ENCODE measurements at regions not wholly inside any gene's neighbourhood (a gene's known extent, or its start where the extent isn't known, plus 50 kb on each side); places are given as distances from the start of the nearest gene placed in this dataset.
"Not testable (repeated sequence)": the region's sequence is repeated elsewhere in the genome, so short reads cannot be mapped to it uniquely, and the experiment has no call there.

- DNase-seq (ENCODE audit: low read depth in 2 of 2), result no peak
Measured at GRCh38 chr12:97616946-97617345, 154.3 kb downstream of the RMST start.

GRCh38 chr12:97628962-97629361, 166.4 kb downstream of the RMST start:
- no peak for DNase-seq (ENCODE audit: low read depth in 2 of 2)

GRCh38 chr12:97629382-97629781, 166.8 kb downstream of the RMST start:
- DNase-seq (ENCODE audit: low read depth in 2 of 2), result no peak

GRCh38 chr12:97630356-97630755, 167.8 kb downstream of the RMST start:
- no peak for DNase-seq (ENCODE audit: low read depth in 2 of 2)

- no peak for DNase-seq (ENCODE audit: low read depth in 2 of 2)
Measured at GRCh38 chr12:97630875-97631274, 168.3 kb downstream of the RMST start.

GRCh38 chr12:97637770-97638169, 175.2 kb downstream of the RMST start:
- DNase-seq (ENCODE audit: low read depth in 2 of 2), result no peak

GRCh38 chr12:97638739-97639138, 176.1 kb downstream of the RMST start:
- DNase-seq (ENCODE audit: low read depth in 2 of 2), result no peak

GRCh38 chr12:97639702-97640101, 177.1 kb downstream of the RMST start:
- DNase-seq (ENCODE audit: low read depth in 2 of 2), result no peak

GRCh38 chr12:97640826-97641225, 178.2 kb downstream of the RMST start:
- no peak for DNase-seq (ENCODE audit: low read depth in 2 of 2)

- no peak for DNase-seq (ENCODE audit: low read depth in 2 of 2)
Measured at GRCh38 chr12:97642911-97643310, 180.3 kb downstream of the RMST start.

GRCh38 chr12:97643924-97644323, 181.3 kb downstream of the RMST start:
- DNase-seq (ENCODE audit: low read depth in 2 of 2), result no peak

GRCh38 chr12:97645726-97646125, 183.1 kb downstream of the RMST start:
- DNase-seq (ENCODE audit: low read depth in 2 of 2), result no peak

- no peak for DNase-seq (ENCODE audit: low read depth in 2 of 2)
Measured at GRCh38 chr12:97647142-97647541, 184.5 kb downstream of the RMST start.

GRCh38 chr12:97650242-97650641, 187.6 kb downstream of the RMST start:
- no peak for DNase-seq (ENCODE audit: low read depth in 2 of 2)

GRCh38 chr12:97656548-97656947, 193.9 kb downstream of the RMST start:
- DNase-seq (ENCODE audit: low read depth in 2 of 2), result not testable (repeated sequence)

- DNase-seq (ENCODE audit: low read depth in 2 of 2), result no peak
Measured at GRCh38 chr12:97659117-97659880, 196.7 kb downstream of the RMST start.

GRCh38 chr12:97666263-97666662, 203.7 kb downstream of the RMST start:
- no peak for DNase-seq (ENCODE audit: low read depth in 2 of 2)

GRCh38 chr12:97672870-97673269, 210.3 kb downstream of the RMST start:
- DNase-seq (ENCODE audit: low read depth in 2 of 2), result no peak

- no peak for DNase-seq (ENCODE audit: low read depth in 2 of 2)
Measured at GRCh38 chr12:97680751-97681150, 218.1 kb downstream of the RMST start.

- DNase-seq (ENCODE audit: low read depth in 2 of 2), result no peak
Measured at GRCh38 chr12:97681612-97682504, 219.3 kb downstream of the RMST start.

- no peak for DNase-seq (ENCODE audit: low read depth in 2 of 2)
Measured at GRCh38 chr12:97685360-97685759, 222.8 kb downstream of the RMST start.

GRCh38 chr12:97701901-97702300, 239.3 kb downstream of the RMST start:
- DNase-seq (ENCODE audit: low read depth in 2 of 2), result no peak

- DNase-seq (ENCODE audit: low read depth in 2 of 2), result no peak
Measured at GRCh38 chr12:97711392-97711791, 248.8 kb downstream of the RMST start.

All from stimulated activated CD4-positive, alpha-beta T cell treated with anti-CD3 and anti-CD28 coated beads, Interleukin-4, amount 100 ng/mL, for 48 hours (primary cell).